ENCODE measurements at regions not wholly inside any gene's neighbourhood (a gene's known extent, or its start where the extent isn't known, plus 50 kb on each side); places are given as distances from the start of the nearest gene placed in this dataset.

GRCh38 chr14:62546862-62547474 is 498.3 kb downstream of the KCNH5 start:
- no peak for DNase-seq

DNA sequence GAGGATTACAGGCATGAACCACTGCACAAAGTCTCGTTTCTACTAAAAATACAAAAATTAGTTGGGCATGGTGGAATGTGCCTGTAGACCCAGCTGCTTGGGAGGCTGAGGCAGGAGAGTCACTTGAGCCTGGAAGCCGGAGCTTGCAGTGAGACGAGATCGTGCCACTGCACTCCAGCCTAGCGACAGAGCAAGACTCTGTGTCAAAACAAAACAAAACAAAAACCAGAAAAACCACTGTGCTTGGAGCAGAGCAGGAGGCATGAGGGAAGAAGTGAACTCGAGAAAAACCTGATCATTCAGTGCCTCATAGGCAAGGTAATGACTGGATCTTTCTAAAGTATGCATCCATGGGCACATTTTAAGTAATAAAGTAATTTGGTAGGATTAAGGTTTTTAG is 487.8 kb downstream of the KCNH5 start:
- DNase-seq = no peak

DNA sequence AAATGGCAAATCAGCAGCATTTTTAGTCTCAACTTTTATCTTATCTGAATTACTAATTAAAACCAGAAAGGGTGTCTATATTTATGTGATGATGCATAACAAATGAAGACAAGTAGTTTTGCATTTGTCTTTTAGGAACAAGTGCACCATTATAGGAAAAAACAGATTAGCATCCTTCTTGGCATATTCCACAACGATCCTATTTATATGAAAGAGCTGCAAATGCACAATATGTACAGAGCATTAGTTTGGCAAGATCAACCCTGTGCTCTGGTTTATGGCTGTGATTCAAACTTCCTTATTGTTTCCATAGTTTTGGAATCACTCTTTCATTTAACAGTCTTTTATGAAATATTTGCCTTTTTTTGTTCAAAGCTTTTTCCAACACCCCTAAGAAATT is 486.8 kb downstream of the KCNH5 start:
- no peak for DNase-seq

- no peak for DNase-seq
Measured at GRCh38 chr14:62585247-62585646, 460.0 kb downstream of the KCNH5 start.

DNA sequence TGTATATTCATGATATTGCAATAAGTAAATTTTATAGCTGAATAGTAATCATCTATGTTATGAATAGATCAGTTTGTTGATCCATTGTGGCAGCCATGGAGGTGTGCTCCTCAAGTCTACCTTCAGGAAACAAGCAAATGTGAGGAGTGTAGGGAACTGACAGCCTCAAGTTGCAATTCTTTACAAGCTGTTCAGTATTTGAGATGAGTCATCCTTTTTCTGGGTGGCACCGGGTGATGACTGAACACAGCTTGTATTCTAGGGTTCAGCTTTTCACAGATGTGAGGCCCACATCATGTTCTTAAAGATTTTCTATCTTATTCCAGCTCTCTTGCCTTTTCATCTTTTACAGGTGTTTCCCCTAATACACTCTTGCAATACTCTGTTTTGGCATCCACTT is 452.4 kb downstream of the KCNH5 start:
- DNase-seq = no peak

DNA sequence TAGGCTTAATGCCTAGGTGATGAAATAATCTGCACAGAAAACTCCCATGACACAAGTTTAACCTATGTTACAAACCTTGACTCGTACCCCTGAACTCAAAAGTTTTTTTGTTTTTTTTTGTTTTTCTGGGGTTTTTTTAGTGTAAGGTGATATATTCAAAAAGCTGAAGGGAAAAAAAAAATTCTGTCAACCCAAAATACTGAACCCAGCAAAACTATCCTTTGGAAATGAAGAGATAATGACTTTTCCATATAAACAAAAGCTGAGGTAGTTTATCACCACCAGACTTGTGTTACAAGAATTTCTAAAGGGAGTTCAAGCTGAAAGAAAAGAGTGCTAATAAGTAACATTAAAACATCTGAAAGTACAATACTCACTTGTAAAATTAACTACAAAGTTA is 448.1 kb downstream of the KCNH5 start:
- DNase-seq = no peak

DNA sequence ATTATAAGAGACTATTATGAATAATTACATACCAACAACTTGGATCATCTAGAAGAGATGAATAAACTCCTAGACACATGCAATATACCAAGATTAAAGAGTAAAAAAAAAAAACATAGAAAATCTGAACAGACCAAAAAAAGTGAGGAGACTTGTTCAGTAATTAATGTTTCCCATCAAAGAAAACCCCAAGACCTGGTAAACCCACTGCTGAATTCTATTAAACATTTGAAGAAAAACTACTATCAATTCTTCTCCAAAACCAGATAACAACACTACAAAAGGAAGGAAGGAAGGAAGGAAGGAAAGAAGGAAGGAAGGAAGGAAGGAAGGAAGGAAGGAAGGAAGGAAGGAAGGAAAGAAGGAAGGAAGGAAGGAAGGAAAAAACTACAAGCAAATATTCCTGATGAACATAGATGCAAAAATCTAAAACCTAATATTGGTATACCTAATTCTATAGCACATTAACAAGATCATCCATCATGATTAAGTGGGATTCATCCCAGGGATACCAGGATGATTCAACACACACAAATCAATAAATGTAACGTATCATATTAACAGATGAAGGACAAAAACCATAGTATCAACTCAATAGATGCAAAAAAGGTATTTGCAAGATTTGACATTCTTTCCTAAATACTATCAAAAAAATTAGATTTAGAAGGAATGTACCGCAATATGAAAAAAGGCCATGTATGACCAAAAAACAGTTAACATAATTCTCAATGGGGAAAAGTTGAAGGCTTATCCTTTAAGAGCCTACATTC is 445.5 kb downstream of the KCNH5 start:
- no peak for DNase-seq

DNA sequence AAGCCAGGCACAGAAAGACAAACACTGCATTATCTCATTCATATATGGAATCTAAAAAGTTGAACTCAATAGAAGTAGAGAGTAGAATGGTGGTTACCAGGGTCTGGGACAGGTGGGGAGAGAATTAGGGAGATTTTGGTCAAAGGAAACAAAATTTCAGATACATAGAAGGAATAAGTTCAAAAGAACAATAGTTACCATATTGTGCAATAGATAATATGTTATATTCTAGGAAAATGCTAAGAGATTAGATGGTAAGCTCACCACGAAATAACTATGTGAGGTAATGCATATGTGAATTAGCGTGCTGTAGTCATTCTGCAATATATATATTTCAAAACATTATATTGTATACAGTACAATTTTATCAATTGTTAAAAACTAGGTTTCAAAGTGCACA is 442.5 kb downstream of the KCNH5 start:
- DNase-seq = no peak

DNA sequence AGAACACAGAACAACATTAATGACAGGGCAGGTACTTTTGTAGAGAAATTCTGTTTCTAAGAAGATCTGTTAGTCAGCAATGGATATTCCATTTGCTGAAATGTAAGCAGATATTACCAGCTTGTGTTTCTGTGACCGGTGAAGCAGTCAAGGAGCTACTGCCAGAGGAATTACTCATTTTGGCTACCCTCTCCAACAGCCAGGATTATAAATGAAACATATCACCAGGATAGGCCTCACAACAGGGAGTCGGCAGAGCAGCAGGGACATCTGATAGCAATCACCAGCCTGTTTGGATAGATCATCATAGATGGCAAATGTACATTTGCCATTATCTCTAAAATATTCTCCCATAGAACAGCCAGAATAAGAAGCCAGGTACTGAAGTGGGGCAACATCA is 440.7 kb downstream of the KCNH5 start:
- no peak for DNase-seq

- DNase-seq = no peak
Measured at GRCh38 chr14:62614122-62614521, 431.1 kb downstream of the KCNH5 start.

DNA sequence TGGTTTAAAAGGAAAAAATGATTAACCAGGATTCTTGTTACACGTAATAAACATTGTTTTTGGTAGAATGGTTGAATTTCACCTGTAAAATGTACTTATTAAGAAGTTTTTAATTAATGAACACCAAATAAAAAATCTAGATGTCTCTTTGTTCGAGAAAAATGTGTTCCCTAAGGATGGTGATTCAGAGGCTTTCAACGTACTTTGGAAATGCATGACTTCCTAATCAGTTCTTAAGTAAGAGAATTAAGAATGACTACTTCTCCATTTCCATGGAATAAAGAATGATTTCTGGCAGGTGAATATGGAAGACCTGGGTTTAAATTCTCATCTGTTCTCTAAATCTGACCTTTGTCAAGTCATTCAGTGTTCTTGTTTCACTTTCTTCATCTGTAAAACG is 428.6 kb downstream of the KCNH5 start:
- DNase-seq = no peak

- DNase-seq = no peak
Measured at GRCh38 chr14:62626416-62626815, 418.8 kb downstream of the KCNH5 start.

DNA sequence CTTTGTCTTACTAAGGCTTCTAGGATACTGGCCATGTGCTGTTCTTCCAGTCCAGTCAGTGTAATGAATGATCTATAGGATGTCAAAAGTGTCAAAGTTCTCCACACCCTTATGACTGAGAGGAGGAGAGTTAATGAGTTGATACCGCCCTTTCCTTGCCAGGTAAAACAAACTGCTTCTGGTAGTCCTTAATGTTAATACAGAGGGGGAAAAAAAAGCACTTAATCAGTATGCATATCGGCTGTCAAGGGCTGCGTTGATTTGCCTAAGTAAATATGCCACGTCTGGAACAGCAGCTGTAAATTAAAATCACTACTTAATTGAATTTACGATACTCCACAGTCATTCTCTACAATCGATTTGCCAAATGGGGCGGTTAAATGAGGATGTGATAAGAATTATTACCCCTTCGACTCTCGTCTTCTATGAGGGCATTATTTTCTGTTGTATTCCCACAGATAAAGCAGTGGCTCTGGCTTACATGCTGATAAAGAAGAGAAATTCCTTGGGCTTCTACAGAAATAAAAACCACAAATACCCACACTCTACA is 416.0 kb downstream of the KCNH5 start:
- no peak for DNase-seq

- DNase-seq = no peak
Measured at GRCh38 chr14:62631176-62631575, 414.1 kb downstream of the KCNH5 start.

DNA sequence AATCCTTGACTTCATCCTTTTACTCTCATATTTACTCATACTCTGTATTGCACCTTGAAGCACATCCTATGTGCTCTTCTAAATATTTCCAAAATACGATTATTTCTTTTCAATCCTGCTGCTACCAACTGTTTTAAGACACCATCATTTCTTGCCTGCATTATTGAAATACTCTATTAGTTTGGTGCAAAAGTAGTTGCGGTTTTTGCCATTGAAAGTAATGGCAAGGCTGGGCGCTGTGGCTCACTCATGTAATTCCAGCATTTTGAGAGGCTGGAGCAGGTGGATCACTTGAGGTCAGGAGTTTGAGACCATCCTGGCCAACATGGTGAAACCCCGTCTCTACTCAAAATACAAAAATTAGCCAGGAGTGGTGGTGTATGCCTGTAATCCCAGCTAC is 412.5 kb downstream of the KCNH5 start:
- DNase-seq = no peak

GRCh38 chr14:62645649-62646048 is 399.6 kb downstream of the KCNH5 start:
- DNase-seq = no peak

Measured in left kidney (tissue), 1 donor.